Breast epithelium (tissue), 4 donors: ENCODE measurements at regions not wholly inside any gene's neighbourhood (a gene's known extent, or its start where the extent isn't known, plus 50 kb on each side); places are given as distances from the start of the nearest gene placed in this dataset.

Experiments used
- DNase-seq, 2 donors: peaks; one replicate each; pipeline ENCODE4 v3.0.0-alpha.2; 2019; ENCODE audit warnings: low spot score in 2 of 2
- H3K27ac ChIP-seq, 2 donors: fragments of 200-600 bp; sonication (generic) in 1 of 2; one replicate each; pipeline ENCODE4 v1.5.1; 2016 to 2019; ENCODE audit warnings: mild to moderate bottlenecking in 1 of 2
- H3K27me3 ChIP-seq, 2 donors: fragments of 200-600 bp; sonication (generic) in 1 of 2; one replicate each; pipeline versions ENCODE4 v1.5.1 to v1.6.0; 2017 to 2019; ENCODE audit warnings: control low read depth in 1 of 2, mild to moderate bottlenecking in 1 of 2
- H3K36me3 ChIP-seq: fragments of 200-600 bp; one replicate; pipeline ENCODE4 v1.5.1; 2019
- H3K4me1 ChIP-seq, 2 donors: fragments of 200-600 bp; sonication (generic); one replicate each; pipeline ENCODE4 v1.5.1; 2016 to 2019; ENCODE audit warnings: control low read depth in 1 of 2
- H3K4me3 ChIP-seq, 3 donors: fragments of 200-600 bp; sonication (generic); 1 replicate in 2 of 3; 2 replicates in 1 of 3; pipeline ENCODE4 v1.5.1; 2016 to 2019; ENCODE audit warnings: mild to moderate bottlenecking in 3 of 3, moderate library complexity in 2 of 3
- H3K9me3 ChIP-seq, 2 donors: fragments of 200-600 bp; sonication (generic) in 1 of 2; one replicate each; pipeline ENCODE4 v1.5.1; 2016 to 2019; ENCODE audit warnings: control low read depth in 1 of 2
- CTCF ChIP-seq, 3 donors: fragments of 450-650 bp; IDR thresholded peaks; one replicate each; pipeline ENCODE4 v1.5.1; 2016 to 2017; ENCODE audit warnings: antibody characterized with exemption in 3 of 3, mild to moderate bottlenecking in 3 of 3, moderate library complexity in 3 of 3
- POLR2A ChIP-seq: fragments of 450-650 bp; IDR thresholded peaks from one replicate; pipeline ENCODE4 v1.6.1; 2016; ENCODE audit warnings: antibody characterized with exemption, mild to moderate bottlenecking, moderate library complexity
- POLR2AphosphoS5 ChIP-seq, 3 donors: sonication (generic); formaldehyde crosslinking; IDR thresholded peaks; one replicate each; pipeline ENCODE4 v1.6.1; 2017; ENCODE audit warnings: antibody characterized with exemption in 3 of 3
- intact Hi-C: fragments of 100-400 bp; cut with DNase I; formaldehyde crosslinking; loops from one replicate; pipeline ENCODE4 v1.15.1; 2023; ENCODE audit warnings: low total_unique reads

GRCh38 chr16:60755907-60756306 is 1280.3 kb downstream of the CDH8 start:
- no peaks in the 10 kb centered on the region for H3K9me3 ChIP-seq
- intact Hi-C loops, result no loop called here
- no peak overlapping the region for H3K4me3 ChIP-seq
- no peak for TF ChIP-seq CTCF (IDR thresholded peaks at IDR 0.05)
- TF ChIP-seq POLR2AphosphoS5 (IDR thresholded peaks at IDR 0.05), result no peak
- no peak for TF ChIP-seq POLR2A
- no peaks in the 10 kb centered on the region for H3K4me1 ChIP-seq
- DNase-seq, result no peak
- no peaks in the 10 kb centered on the region for H3K36me3 ChIP-seq
- no peaks in the 10 kb centered on the region for H3K27me3 ChIP-seq
- no peak overlapping the region for H3K27ac ChIP-seq

GRCh38 chr16:60748366-60748765 is 1287.9 kb downstream of the CDH8 start:
- Histone ChIP-seq H3K4me1 (no peaks in the 10 kb centered on the region), H3K9me3 (no peaks in the 10 kb centered on the region), H3K4me3 (no peak overlapping the region), H3K27ac (no peak overlapping the region), H3K36me3 (no peaks in the 10 kb centered on the region), H3K27me3 (no peaks in the 10 kb centered on the region)
- TF ChIP-seq POLR2AphosphoS5 (IDR thresholded peaks at IDR 0.05), result no peak
- TF ChIP-seq POLR2A, result no peak
- TF ChIP-seq CTCF (IDR thresholded peaks at IDR 0.05), result no peak
- intact Hi-C loops, result no loop called here
- no peak for DNase-seq

GRCh38 chr16:60744198-60744597 is 1292.0 kb downstream of the CDH8 start:
- no peaks in the 10 kb centered on the region for H3K9me3 ChIP-seq
- TF ChIP-seq POLR2AphosphoS5 (IDR thresholded peaks at IDR 0.05) (no peak), POLR2A (no peak), CTCF (IDR thresholded peaks at IDR 0.05) (no peak)
- H3K4me3 ChIP-seq, result no peak overlapping the region
- H3K4me1 ChIP-seq, result no peaks in the 10 kb centered on the region
- no peaks in the 10 kb centered on the region for H3K27me3 ChIP-seq
- no peak overlapping the region for H3K27ac ChIP-seq
- no peaks in the 10 kb centered on the region for H3K36me3 ChIP-seq
- DNase-seq, result no peak
- intact Hi-C loops, result no loop called here

- intact Hi-C loops, result no loop called here
These were observed 1294.4 kb downstream of the CDH8 start for GRCh38 chr16:60741810-60742209.

More at GRCh38 chr16:60741810-60742209, 1294.4 kb downstream of the CDH8 start:
- H3K27me3 ChIP-seq, result no peaks in the 10 kb centered on the region
- H3K36me3 ChIP-seq, result no peaks in the 10 kb centered on the region
- H3K4me3 ChIP-seq, result no peak overlapping the region
- H3K9me3 ChIP-seq, result no peaks in the 10 kb centered on the region
- H3K4me1 ChIP-seq, result no peaks in the 10 kb centered on the region
- no peak for TF ChIP-seq POLR2AphosphoS5 (IDR thresholded peaks at IDR 0.05)
- no peak for TF ChIP-seq CTCF (IDR thresholded peaks at IDR 0.05)
- TF ChIP-seq POLR2A, result no peak
- no peak overlapping the region for H3K27ac ChIP-seq
- DNase-seq, result no peak
